NB4 (cell line): ENCODE measurements at regions not wholly inside any gene's neighbourhood (a gene's known extent, or its start where the extent isn't known, plus 50 kb on each side); places are given as distances from the start of the nearest gene placed in this dataset.

ENCODE experiments used
- CTCF ChIP-seq: IDR thresholded peaks from one replicate; pipeline ENCODE4 v1.5.1; 2012; ENCODE audit warnings: low read depth, low read length
- MAX ChIP-seq: IDR thresholded peaks from 2 replicates; pipeline ENCODE4 v1.6.1; 2011; ENCODE audit warnings: low read depth, low read length
- POLR2A ChIP-seq: IDR thresholded peaks from 2 replicates; pipeline ENCODE4 v1.6.1; 2011; ENCODE audit warnings: mild to moderate bottlenecking; ENCODE audit not compliant: insufficient read length; ENCODE audit errors: extremely low read depth

- TF ChIP-seq CTCF (no peak), POLR2A (no peak), MAX (no peak)
Observed at GRCh38 chr18:25646971-25647370, 295.0 kb upstream of the ZNF521 start.
